PC-9 (cell line): ENCODE measurements at regions not wholly inside any gene's neighbourhood (a gene's known extent, or its start where the extent isn't known, plus 50 kb on each side); places are given as distances from the start of the nearest gene placed in this dataset.

ENCODE experiments used
- BruUV-seq: library from RNA; stranded (reverse); fragments of 400-500 nt; replicated peaks from 2 replicates; lab custom pipeline; 2021; lab: Mats Ljungman, UMichigan
- CTCF ChIA-PET: fragments of 300-600 bp; sonication (Branson Sonifier 250); formaldehyde crosslinking; loops from one replicate; lab custom pipeline; 2022; ENCODE audit warnings: antibody characterized with exemption; lab: Charles Lee
- POLR2A ChIA-PET: fragments of 300-600 bp; sonication (Branson Sonifier 250); formaldehyde crosslinking; loops from one replicate; lab custom pipeline; 2022; ENCODE audit warnings: antibody characterized with exemption; ENCODE audit not compliant: unreplicated experiment; lab: Charles Lee
- DNase-seq, 2 experiments: peaks; one replicate each; pipeline versions ENCODE4 v3.0.0 to v3.0.0-alpha.2; 2015 to 2022; ENCODE audit warnings: mixed read lengths in 1 of 2
- H2AFZ ChIP-seq: fragments of 200-600 bp; sonication (generic); 2 replicates; pipeline ENCODE4 v1.8.1; 2017; ENCODE audit warnings: antibody characterized with exemption
- H3F3A ChIP-seq: fragments of 200-600 bp; sonication (generic); 2 replicates; pipeline ENCODE4 v1.8.1; 2017; ENCODE audit warnings: antibody characterized with exemption, mild to moderate bottlenecking, low read depth; ENCODE audit not compliant: insufficient read depth
- H3K27ac ChIP-seq: fragments of 200-600 bp; sonication (generic); 2 replicates; pipeline ENCODE4 v1.6.1; 2016; ENCODE audit warnings: mixed run types
- H3K27me3 ChIP-seq: fragments of 200-600 bp; sonication (generic); 2 replicates; pipeline ENCODE4 v1.6.1; 2016; ENCODE audit warnings: low read depth, mixed run types; ENCODE audit not compliant: insufficient read depth
- H3K36me3 ChIP-seq: fragments of 200-600 bp; sonication (generic); 2 replicates; pipeline ENCODE4 v1.6.1; 2016; ENCODE audit warnings: low read depth, mixed run types
- H3K4me1 ChIP-seq: fragments of 200-600 bp; sonication (generic); replicated peaks from 2 replicates; pipeline ENCODE4 v1.6.1; 2016; ENCODE audit warnings: mixed run types; ENCODE audit not compliant: insufficient read depth
- H3K4me2 ChIP-seq: fragments of 200-600 bp; sonication (generic); 2 replicates; pipeline ENCODE4 v1.6.1; 2017; ENCODE audit warnings: mixed run types
- H3K4me3 ChIP-seq: fragments of 200-600 bp; sonication (generic); 2 replicates; pipeline ENCODE4 v1.6.1; 2016; ENCODE audit warnings: mixed run types
- H3K79me2 ChIP-seq: fragments of 200-600 bp; sonication (generic); 2 replicates; pipeline ENCODE4 v1.6.1; 2017; ENCODE audit warnings: low read depth, mixed run types
- H3K9me2 ChIP-seq: fragments of 200-600 bp; sonication (generic); 2 replicates; pipeline ENCODE4 v1.8.1; 2017; ENCODE audit warnings: mild to moderate bottlenecking; ENCODE audit not compliant: insufficient read depth
- H3K9me3 ChIP-seq: fragments of 200-600 bp; sonication (generic); 2 replicates; pipeline ENCODE4 v1.8.1; 2016; ENCODE audit warnings: low read depth; ENCODE audit not compliant: insufficient read depth
- H4K20me1 ChIP-seq: fragments of 200-600 bp; sonication (generic); 2 replicates; pipeline ENCODE4 v1.8.1; 2017; ENCODE audit not compliant: insufficient read depth
- EZH2 ChIP-seq: fragments of 200-600 bp; sonication (generic); IDR thresholded peaks from 2 replicates; pipeline ENCODE4 v1.8.0; 2017; ENCODE audit warnings: antibody characterized with exemption, low read depth
- intact Hi-C: fragments of 100-400 bp; cut with micrococcal nuclease; formaldehyde crosslinking; loops from one replicate; pipeline ENCODE4 v1.10.0; 2022; ENCODE audit not compliant: unreplicated experiment
- TF ChIP-seq, protein P1 (sequence below): fragments of 200-600 bp; sonication (generic); conservative IDR thresholded peaks from 2 replicates; pipeline ENCODE4 v1.6.1; 2017; ENCODE audit warnings: mixed run types, antibody characterized with exemption, mild to moderate bottlenecking, moderate library complexity

DNA sequence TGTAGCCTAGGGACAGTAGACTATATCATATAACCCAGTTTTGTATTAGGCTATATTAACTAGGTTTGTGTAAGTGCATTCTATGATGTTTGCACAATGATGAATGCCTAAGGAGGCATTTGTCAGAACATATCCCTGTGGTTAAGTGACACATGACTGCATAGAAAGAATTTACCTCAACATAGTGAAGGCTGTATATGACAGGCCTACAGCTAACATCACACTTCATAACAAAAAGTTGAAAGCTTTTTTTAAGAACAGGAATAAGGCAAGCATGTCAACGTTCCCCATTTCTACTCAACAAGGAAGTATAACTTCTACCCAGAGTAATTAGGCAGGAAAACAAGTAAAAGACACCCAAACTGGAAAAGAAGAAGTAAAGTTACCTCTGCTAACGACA is 165.9 kb upstream of the NDST4 start:
- H3K79me2 ChIP-seq, result no peaks in the 10 kb centered on the region
- H4K20me1 ChIP-seq, result no peaks in the 10 kb centered on the region
- no peak overlapping the region for H3K4me3 ChIP-seq
- H2AFZ ChIP-seq, result no peak overlapping the region
- no peaks in the 10 kb centered on the region for H3K9me3 ChIP-seq
- no peaks in the 10 kb centered on the region for H3K4me1 ChIP-seq
- DNase-seq, result no peak
- no peaks in the 10 kb centered on the region for H3K9me2 ChIP-seq
- CTCF ChIA-PET, result no interaction called here
- no peaks in the 10 kb centered on the region for H3F3A ChIP-seq
- H3K4me2 ChIP-seq, result no peak overlapping the region
- intact Hi-C loops, result no loop called here
- no peak overlapping the region for H3K27ac ChIP-seq
- TF ChIP-seq, protein P1, sequence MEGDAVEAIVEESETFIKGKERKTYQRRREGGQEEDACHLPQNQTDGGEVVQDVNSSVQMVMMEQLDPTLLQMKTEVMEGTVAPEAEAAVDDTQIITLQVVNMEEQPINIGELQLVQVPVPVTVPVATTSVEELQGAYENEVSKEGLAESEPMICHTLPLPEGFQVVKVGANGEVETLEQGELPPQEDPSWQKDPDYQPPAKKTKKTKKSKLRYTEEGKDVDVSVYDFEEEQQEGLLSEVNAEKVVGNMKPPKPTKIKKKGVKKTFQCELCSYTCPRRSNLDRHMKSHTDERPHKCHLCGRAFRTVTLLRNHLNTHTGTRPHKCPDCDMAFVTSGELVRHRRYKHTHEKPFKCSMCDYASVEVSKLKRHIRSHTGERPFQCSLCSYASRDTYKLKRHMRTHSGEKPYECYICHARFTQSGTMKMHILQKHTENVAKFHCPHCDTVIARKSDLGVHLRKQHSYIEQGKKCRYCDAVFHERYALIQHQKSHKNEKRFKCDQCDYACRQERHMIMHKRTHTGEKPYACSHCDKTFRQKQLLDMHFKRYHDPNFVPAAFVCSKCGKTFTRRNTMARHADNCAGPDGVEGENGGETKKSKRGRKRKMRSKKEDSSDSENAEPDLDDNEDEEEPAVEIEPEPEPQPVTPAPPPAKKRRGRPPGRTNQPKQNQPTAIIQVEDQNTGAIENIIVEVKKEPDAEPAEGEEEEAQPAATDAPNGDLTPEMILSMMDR, result no peak
- TF ChIP-seq EZH2, result no peak
- BruUV-seq, result no TSS peak
- POLR2A ChIA-PET, result no interaction called here
- no peaks in the 10 kb centered on the region for H3K27me3 ChIP-seq
- no peaks in the 10 kb centered on the region for H3K36me3 ChIP-seq

DNA sequence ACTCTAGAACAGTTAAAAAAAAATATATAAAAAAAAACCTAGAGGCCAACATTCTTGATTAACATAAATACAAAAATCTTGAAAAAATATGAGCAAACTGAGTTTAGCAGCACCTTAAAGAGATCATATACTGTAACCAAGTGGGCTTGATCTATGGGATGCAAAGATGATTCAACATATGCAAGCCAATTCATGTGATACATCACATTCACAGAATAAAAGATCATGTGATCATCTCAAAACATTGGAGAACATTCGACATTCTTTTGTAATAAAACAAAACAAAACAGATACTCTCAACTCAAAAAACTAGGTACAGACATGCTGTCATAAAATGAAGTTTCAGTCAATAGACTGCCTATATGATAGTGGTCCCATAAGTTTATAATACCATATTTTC is 165.4 kb upstream of the NDST4 start:
- Histone ChIP-seq H3K4me3 (no peak overlapping the region), H3K4me2 (no peak overlapping the region), H3K9me2 (no peaks in the 10 kb centered on the region), H3K4me1 (no peaks in the 10 kb centered on the region), H3K27ac (no peak overlapping the region), H3K79me2 (no peaks in the 10 kb centered on the region), H3K9me3 (no peaks in the 10 kb centered on the region), H3F3A (no peaks in the 10 kb centered on the region), H3K36me3 (no peaks in the 10 kb centered on the region), H2AFZ (no peak overlapping the region), H4K20me1 (no peaks in the 10 kb centered on the region), H3K27me3 (no peaks in the 10 kb centered on the region)
- POLR2A ChIA-PET, result no interaction called here
- DNase-seq, result no peak
- CTCF ChIA-PET, result no interaction called here
- BruUV-seq, result no TSS peak
- TF ChIP-seq, protein P1, result no peak
- TF ChIP-seq EZH2, result no peak
- intact Hi-C loops, result no loop called here

DNA sequence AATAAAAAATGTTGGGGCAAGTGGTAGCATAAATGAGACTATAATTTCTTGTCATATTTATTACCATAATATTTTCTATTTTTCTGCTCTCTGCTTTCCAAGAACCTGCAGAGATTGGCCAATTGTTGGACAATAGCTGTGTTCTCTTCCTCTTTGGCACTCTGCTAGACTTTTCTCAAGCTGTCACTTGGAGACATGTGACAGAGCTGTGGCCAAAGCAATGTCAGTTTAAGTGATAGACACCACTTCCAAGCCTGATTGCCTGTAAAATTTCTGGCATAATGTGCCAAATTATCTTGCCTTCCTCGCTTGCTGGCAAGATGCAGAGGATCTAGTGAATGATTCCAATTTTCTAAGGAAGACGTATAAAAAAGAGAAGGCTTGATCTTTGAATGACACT is 162.2 kb upstream of the NDST4 start:
- no peak for TF ChIP-seq EZH2
- TF ChIP-seq, protein P1, result no peak
- ChIA-PET CTCF (no interaction called here), POLR2A (no interaction called here)
- Histone ChIP-seq H4K20me1 (no peaks in the 10 kb centered on the region), H2AFZ (no peak overlapping the region), H3K79me2 (no peaks in the 10 kb centered on the region), H3K27ac (no peak overlapping the region), H3K36me3 (no peaks in the 10 kb centered on the region), H3K9me3 (no peaks in the 10 kb centered on the region), H3F3A (no peaks in the 10 kb centered on the region), H3K4me2 (no peak overlapping the region), H3K4me1 (no peaks in the 10 kb centered on the region), H3K9me2 (no peaks in the 10 kb centered on the region), H3K4me3 (no peak overlapping the region), H3K27me3 (no peaks in the 10 kb centered on the region)
- intact Hi-C loops, result no loop called here
- no peak for DNase-seq
- BruUV-seq, result no TSS peak
